Body of pancreas (tissue), 4 donors: ENCODE measurements at regions not wholly inside any gene's neighbourhood (a gene's known extent, or its start where the extent isn't known, plus 50 kb on each side); places are given as distances from the start of the nearest gene placed in this dataset.

Experiments used
- CTCF ChIP-seq, 7 experiments: fragments of 450-650 bp in 4 of 7; fragments of 200-600 bp in 3 of 7; sonication (generic) in 3 of 7; IDR thresholded peaks; one replicate each; pipeline ENCODE4 v1.5.1; 2016 to 2019; ENCODE audit warnings: antibody characterized with exemption in 7 of 7
- POLR2A ChIP-seq, 3 donors: fragments of 450-650 bp; IDR thresholded peaks; one replicate each; pipeline ENCODE4 v1.6.1; 2016; ENCODE audit warnings: antibody characterized with exemption in 3 of 3, mild to moderate bottlenecking in 2 of 3

DNA sequence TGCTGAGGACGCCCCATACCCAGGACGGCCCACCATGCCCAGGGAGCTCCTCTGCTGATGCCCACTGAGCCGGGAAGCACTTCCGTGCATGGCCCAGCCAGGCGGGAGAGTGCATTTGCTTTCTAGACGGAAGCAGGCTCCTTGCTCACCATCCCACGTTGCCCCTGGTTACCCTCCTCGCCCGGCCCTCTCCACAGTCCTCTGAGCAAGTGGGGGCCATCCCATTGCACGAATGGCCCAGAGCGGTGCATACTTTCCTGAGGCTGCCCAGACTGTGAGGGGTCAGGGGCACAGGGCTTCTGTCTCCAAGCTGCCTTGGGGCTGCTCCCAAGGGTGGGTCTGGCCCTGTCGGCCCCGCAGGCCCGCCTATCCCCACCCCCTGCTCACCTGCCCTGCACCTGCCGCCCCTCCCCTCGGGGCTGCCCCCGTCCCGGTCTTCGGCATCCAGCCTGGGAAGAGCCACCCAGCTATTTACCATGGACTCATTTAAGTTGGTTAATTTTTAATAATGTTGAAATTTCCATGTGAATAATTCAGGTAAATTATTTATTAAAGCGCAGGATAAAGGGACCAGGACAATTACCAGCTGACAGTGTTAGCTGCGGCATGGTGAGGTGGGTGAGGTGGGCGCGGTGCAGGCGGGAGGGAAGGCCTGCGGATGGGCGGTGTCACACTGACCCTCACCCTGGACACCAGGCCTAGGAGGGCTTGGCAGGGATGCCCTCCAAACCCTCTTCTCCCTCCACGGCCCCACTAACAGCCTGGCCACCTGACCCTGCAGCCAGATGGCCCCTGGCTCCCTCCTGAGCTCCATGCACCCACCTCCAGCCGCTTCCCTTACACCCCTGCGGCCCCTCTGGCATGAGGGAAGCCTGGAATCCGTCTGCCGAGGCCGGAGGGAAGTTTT, 104.4 kb downstream of the MICALL2 start:
- TF ChIP-seq CTCF (IDR thresholded peaks at IDR 0.05) = no peak
- no peak for TF ChIP-seq POLR2A (IDR thresholded peaks at IDR 0.05)
